HTR-8/SVneo (cell line): ENCODE measurements at regions not wholly inside any gene's neighbourhood (a gene's known extent, or its start where the extent isn't known, plus 50 kb on each side); places are given as distances from the start of the nearest gene placed in this dataset.
"Not testable (repeated sequence)": the region's sequence is repeated elsewhere in the genome, so short reads cannot be mapped to it uniquely, and the experiment has no call there.

Experiments used
- DNase-seq: peaks from one replicate; pipeline ENCODE4 v3.0.0; 2011; ENCODE audit warnings: low spot score, mixed read lengths; ENCODE audit not compliant: insufficient read length
- FAIRE-seq: peaks from 2 replicates; lab custom pipeline; 2011; peaks lifted over from hg19 to GRCh38; lab: Jason Lieb, UNC

DNA sequence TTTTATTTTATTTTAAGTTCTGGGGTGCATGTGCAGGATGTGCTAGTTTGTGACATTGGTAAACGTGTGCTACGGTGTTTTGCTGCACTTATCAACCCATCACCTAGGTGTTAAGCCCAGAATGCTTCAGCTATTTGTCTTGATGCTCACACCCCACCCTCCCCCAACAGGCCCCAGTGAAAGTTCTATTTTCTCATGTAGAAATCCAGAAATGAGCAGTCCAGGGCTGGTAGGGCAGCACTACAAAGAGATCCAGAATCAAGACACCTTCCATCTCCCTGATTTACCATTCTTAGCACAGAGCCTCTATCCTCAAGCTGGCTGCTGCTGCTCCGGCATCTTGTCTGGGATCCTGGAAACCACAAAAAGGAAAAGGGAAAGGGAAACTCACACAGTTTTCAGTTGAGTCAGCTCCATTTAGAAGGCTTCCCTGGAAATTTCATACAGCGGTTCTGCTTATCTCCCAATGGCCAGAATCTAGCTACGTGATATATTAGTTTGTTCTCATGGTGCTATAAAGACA is 85.4 kb upstream of the SMARCA2 start:
- FAIRE-seq (no peak), DNase-seq (no peak)

- not testable (repeated sequence) for DNase-seq, FAIRE-seq
Measured at GRCh38 chr9:1930245-1930736, 84.9 kb upstream of the SMARCA2 start.

DNA sequence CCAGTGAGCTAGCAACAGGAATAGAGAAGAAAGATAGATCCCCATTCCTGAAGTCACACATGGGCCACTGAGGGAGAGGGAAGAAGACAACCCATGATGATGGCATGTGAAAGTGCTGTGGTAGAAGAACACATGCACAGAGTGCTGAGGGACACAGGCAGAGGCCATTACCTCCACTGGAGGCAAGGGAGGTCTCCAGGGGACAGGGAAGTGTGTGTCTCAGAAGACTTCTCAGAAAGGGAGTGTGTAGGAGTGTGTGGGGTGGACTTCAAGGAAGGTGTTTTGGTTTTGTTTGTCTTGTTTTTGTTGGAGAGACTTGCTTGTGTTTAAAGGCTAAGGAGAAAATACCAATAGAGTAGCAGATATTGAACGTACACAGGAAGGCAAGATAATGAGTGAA is 77.0 kb upstream of the SMARCA2 start:
- FAIRE-seq (no peak), DNase-seq (no peak)

DNA sequence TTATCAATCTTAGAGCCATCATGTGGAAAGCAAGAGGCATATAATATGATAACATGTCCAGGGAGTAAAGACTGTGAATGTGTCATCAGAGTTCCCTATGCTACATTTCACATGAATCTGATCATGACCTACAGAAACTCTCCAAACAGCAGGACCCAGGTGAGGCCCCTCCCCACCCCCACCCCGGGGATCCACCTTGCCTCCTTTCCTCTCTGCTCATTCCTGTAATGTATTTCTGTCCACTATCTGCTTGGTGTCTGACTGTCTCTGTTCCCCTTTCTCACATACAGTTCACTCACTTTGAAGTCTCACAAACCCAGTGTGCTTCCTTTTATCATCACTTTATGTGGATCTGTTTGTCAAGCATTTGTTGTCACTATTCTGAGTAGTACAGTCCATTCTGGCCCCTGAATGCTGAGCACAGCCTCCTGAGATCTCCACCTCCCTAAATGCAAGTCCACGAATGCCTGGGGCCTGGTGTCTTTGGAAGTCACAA is 76.4 kb upstream of the SMARCA2 start:
- FAIRE-seq (no peak), DNase-seq (no peak)

- FAIRE-seq (no peak), DNase-seq (no peak)
Measured at GRCh38 chr9:1939466-1939865, 75.7 kb upstream of the SMARCA2 start.

- no peak for DNase-seq
- FAIRE-seq = no peak
Measured at GRCh38 chr9:1939926-1940368, 75.2 kb upstream of the SMARCA2 start.

DNA sequence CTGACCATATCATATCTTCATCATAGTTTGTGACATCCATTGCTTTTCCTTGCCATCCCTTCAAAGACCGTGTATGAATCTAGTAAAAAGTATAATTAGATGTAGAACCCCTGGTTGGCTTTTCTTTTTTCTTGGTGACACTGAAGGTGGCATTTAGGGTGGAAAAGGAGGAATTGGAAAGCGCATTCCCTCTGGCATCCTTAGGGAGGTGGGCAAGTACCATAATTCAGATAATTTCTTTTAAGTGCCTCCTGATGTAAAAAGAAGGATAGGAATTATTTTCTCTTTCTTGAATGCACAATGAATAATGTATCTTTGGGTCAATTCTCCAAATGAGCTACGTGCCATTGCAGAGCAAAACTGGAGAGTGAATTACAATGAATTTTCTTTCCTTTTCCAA is 73.2 kb upstream of the SMARCA2 start:
- DNase-seq (no peak), FAIRE-seq (no peak)

GRCh38 chr9:1946526-1947283 is 68.4 kb upstream of the SMARCA2 start:
- no peak for DNase-seq
- no peak for FAIRE-seq

DNA sequence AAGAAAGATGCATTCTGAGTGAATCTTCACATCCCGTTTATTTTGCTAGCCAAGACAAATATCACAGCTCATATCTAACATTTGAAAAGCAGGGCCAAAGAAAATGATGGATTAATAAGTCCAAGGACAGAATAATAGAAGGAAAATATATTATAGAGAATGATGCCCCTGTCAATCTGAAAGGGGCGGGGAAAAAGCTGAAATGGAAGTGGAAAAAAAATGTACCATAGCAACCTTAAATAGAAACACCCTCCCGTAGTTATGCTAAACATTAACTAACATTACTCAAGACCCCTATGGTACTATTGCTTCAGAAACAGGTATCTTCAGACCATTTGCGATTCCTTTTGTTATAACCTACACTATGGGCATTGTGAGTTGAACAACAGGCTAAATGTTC is 67.7 kb upstream of the SMARCA2 start:
- DNase-seq (no peak), FAIRE-seq (no peak)

- no peak for FAIRE-seq
Measured at GRCh38 chr9:1948541-1948940, 66.6 kb upstream of the SMARCA2 start.

DNA sequence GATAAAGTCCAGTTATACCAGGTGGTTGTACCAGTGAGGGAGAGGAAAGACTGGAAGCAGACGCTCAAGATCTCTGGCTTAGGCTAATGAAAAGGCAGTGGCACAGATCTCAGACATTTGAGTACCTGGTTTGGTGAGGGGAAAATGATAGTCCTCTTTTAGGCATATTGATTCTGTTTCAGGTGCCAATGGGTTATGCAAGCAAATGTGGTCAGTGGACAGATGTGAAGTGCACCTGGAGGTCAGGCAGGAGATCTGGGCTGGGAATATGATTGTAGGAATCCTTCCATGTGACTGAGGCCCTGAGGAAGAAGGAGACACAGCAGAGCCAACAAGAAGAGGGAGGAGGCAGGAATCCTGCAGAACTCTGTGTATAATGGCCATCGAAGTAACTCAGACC is 63.7 kb upstream of the SMARCA2 start:
- FAIRE-seq (no peak), DNase-seq (no peak)

More at GRCh38 chr9:1948541-1948940, 66.6 kb upstream of the SMARCA2 start:
- no peak for DNase-seq

DNA sequence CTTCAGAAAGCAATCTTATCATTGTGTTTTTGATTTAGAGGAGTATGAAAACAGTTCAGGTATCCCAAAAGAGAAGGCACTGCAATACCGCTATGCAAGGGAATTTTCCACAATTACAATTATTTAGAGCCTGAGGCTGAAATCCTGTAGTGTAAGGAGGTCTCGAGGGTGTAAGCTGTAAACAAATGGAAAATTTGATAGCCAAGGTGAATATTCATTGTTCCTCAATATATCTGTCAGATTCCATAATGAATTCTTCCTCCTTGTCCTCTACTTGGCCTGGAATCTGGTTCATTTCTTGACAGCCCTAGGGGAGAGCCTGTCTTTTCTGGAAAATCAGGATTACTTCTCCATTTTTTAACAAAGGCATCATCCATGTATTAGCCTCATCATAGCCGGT is 63.1 kb upstream of the SMARCA2 start:
- no peak for DNase-seq
- no peak for FAIRE-seq

- DNase-seq (no peak), FAIRE-seq (no peak)
Measured at GRCh38 chr9:1954238-1954637, 60.9 kb upstream of the SMARCA2 start.

- no peak for FAIRE-seq
- no peak for DNase-seq
Measured at GRCh38 chr9:1956958-1957357, 58.2 kb upstream of the SMARCA2 start.

DNA sequence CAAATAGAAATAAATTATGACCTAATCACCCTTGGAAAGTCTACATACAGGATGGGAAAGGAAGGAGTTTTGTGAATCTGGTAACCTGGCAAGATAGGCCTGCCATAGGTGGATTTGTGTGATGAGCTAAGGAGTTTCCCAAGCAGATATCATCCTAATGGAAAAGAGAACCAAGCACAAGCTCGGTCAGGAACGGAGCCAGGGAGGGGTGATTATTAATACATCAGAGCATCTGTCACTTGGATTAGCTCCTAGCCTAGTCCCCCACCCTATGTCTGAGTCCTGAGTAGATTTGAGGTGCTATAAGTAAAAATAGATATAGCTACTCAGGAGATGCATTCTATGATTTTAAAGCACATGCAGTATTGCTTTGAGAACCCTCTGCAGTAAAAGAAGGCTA is 57.3 kb upstream of the SMARCA2 start:
- FAIRE-seq (no peak), DNase-seq (no peak)

- FAIRE-seq (no peak), DNase-seq (no peak)
Measured at GRCh38 chr9:1959371-1959770, 55.8 kb upstream of the SMARCA2 start.

GRCh38 chr9:1960342-1961042 is 54.7 kb upstream of the SMARCA2 start:
- FAIRE-seq = no peak
- DNase-seq = no peak

DNA sequence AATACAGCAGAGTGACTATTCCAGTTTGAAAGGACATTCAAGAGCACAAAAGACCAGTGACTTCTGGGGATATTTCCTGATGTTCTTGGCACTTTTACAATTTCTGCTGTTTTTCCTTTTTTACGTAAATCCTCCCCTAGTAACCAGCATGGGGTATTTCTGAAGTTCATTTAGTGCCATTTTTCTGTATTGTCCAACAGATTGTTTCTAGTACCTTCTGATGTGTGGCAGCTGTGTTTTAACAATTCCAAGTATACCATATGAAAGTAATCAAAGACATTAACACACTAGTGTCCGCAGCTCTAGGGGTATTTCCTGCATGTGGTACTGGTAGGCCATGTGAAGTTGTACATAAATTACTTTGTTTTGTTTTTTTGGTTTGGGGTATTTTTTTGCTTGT is 53.0 kb upstream of the SMARCA2 start:
- no peak for DNase-seq
- FAIRE-seq = no peak

GRCh38 chr9:1962588-1963106 is 52.5 kb upstream of the SMARCA2 start:
- no peak for FAIRE-seq
- no peak for DNase-seq

DNA sequence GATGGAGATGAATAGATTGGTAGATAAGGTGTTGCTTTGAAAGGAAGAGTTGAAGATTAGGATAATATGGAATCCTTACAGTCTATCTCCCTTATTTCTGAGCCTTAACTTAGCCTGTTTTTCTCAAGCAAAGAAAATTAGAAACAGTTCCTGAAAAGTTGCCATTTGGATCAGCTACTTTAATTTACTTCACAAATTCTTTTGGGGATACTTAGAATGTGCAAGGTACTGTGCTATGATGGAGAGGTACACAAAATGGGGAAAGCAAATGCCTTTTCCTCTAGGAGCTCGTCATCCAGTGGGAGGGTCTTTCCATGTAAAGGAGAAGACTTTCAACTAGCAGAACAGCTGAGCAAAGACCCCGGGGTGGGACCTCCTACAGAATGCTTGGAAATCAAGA is 51.1 kb upstream of the SMARCA2 start:
- DNase-seq = no peak
- no peak for FAIRE-seq
